ENCODE measurements at regions not wholly inside any gene's neighbourhood (a gene's known extent, or its start where the extent isn't known, plus 50 kb on each side); places are given as distances from the start of the nearest gene placed in this dataset.

- ChIA-PET CTCF (no interaction called here), POLR2A (ENCODE audit: unreplicated experiment) (no interaction called here)
- Histone ChIP-seq H2AFZ (ENCODE audit: low read length) (no peak overlapping the region), H3K79me2 (ENCODE audit: low read length) (no peaks in the 10 kb centered on the region), H4K20me1 (ENCODE audit: low read length) (no peaks in the 10 kb centered on the region), H3K27me3 (ENCODE audit: low read length) (no peaks in the 10 kb centered on the region), H3K4me2 (ENCODE audit: low read length) (no peak overlapping the region), H3K36me3 (ENCODE audit: low read depth, low read length) (no peaks in the 10 kb centered on the region), H3K9me3 (ENCODE audit: low read length) (no peaks in the 10 kb centered on the region), H3K4me1 (ENCODE audit: insufficient read depth, low read length) (peaks cover 3% of the 10 kb centered on the region), H3F3A (ENCODE audit: low read length, unreplicated experiment) (no peaks in the 10 kb centered on the region), H3K9ac (ENCODE audit: low read length) (no peak overlapping the region), H3K4me3 (ENCODE audit: low read length) (no peak overlapping the region), H3K9me2 (replicated peaks; ENCODE audit: low read length) (no peaks in the 10 kb centered on the region), H3K27ac (ENCODE audit: low read length) (no peak overlapping the region)
- ATAC-seq (no peak), DNase-seq (no peak)
- intact Hi-C loops (cut with micrococcal nuclease) = no loop called here
- TF ChIP-seq, protein P1, sequence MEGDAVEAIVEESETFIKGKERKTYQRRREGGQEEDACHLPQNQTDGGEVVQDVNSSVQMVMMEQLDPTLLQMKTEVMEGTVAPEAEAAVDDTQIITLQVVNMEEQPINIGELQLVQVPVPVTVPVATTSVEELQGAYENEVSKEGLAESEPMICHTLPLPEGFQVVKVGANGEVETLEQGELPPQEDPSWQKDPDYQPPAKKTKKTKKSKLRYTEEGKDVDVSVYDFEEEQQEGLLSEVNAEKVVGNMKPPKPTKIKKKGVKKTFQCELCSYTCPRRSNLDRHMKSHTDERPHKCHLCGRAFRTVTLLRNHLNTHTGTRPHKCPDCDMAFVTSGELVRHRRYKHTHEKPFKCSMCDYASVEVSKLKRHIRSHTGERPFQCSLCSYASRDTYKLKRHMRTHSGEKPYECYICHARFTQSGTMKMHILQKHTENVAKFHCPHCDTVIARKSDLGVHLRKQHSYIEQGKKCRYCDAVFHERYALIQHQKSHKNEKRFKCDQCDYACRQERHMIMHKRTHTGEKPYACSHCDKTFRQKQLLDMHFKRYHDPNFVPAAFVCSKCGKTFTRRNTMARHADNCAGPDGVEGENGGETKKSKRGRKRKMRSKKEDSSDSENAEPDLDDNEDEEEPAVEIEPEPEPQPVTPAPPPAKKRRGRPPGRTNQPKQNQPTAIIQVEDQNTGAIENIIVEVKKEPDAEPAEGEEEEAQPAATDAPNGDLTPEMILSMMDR (conservative IDR thresholded peaks at IDR 0.05; ENCODE audit: low read depth, low read length) = no peak
- TF ChIP-seq EZH2 (IDR thresholded peaks at IDR 0.05; ENCODE audit: low read length, unreplicated experiment) (no peak), EZH2phosphoT487 (IDR thresholded peaks at IDR 0.05; ENCODE audit: borderline replicate concordance, low read length) (no peak)
- BruUV-seq (replicated peaks) = no TSS peak
These were observed 149.1 kb upstream of the TENT5A start for GRCh38 chr6:81901551-81901966.

- no peak overlapping the region for H3K4me2 ChIP-seq (ENCODE audit: low read length)
- H3K27ac ChIP-seq (ENCODE audit: low read length) = no peak overlapping the region
- intact Hi-C loops (cut with micrococcal nuclease) = no loop called here
- ChIA-PET CTCF (no interaction called here), POLR2A (ENCODE audit: unreplicated experiment) (no interaction called here)
- ATAC-seq (no peak), DNase-seq (no peak)
- no peak overlapping the region for H3K4me3 ChIP-seq (ENCODE audit: low read length)
- H3K4me1 ChIP-seq (ENCODE audit: insufficient read depth, low read length) = peaks cover 10% of the 10 kb centered on the region
- no peaks in the 10 kb centered on the region for H4K20me1 ChIP-seq (ENCODE audit: low read length)
- no peaks in the 10 kb centered on the region for H3K9me2 ChIP-seq (replicated peaks; ENCODE audit: low read length)
- no peaks in the 10 kb centered on the region for H3F3A ChIP-seq (ENCODE audit: low read length, unreplicated experiment)
- no peak overlapping the region for H2AFZ ChIP-seq (ENCODE audit: low read length)
- H3K27me3 ChIP-seq (ENCODE audit: low read length) = no peaks in the 10 kb centered on the region
- no peaks in the 10 kb centered on the region for H3K36me3 ChIP-seq (ENCODE audit: low read depth, low read length)
- H3K9ac ChIP-seq (ENCODE audit: low read length) = no peak overlapping the region
- no TSS peak for BruUV-seq (replicated peaks)
- TF ChIP-seq EZH2phosphoT487 (IDR thresholded peaks at IDR 0.05; ENCODE audit: borderline replicate concordance, low read length) = no peak
- TF ChIP-seq EZH2 (IDR thresholded peaks at IDR 0.05; ENCODE audit: low read length, unreplicated experiment) = no peak
- TF ChIP-seq, protein P1 (conservative IDR thresholded peaks at IDR 0.05; ENCODE audit: low read depth, low read length) = no peak
- H3K79me2 ChIP-seq (ENCODE audit: low read length) = no peaks in the 10 kb centered on the region
- H3K9me3 ChIP-seq (ENCODE audit: low read length) = no peaks in the 10 kb centered on the region
These were observed 148.1 kb upstream of the TENT5A start for GRCh38 chr6:81900616-81901015.

DNA sequence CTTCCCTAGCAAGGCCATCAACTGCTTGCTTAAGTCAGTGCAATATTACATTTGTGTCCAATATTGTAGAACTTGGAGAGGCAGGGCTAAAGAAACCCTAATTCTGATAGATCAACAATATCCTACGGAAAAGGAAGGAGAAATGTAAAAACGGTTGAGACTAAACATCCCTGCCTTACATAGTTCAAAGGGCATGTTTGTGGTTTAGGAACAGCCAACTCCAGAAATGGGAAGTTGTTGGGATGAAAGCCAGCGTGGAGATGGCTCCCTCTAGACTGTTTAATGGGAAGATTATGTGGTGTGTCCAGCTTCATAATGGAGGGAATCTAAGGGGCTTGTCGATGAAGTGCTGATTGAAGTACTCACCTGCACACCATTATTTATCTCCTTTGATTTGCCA lies 145.3 kb upstream of the TENT5A start:
- TF ChIP-seq EZH2 (IDR thresholded peaks at IDR 0.05; ENCODE audit: low read length, unreplicated experiment) (no peak), EZH2phosphoT487 (IDR thresholded peaks at IDR 0.05; ENCODE audit: borderline replicate concordance, low read length) (no peak)
- TF ChIP-seq, protein P1 (conservative IDR thresholded peaks at IDR 0.05; ENCODE audit: low read depth, low read length) = no peak
- H3K9me3 ChIP-seq (ENCODE audit: low read length) = no peaks in the 10 kb centered on the region
- no peak overlapping the region for H3K27ac ChIP-seq (ENCODE audit: low read length)
- H3K4me2 ChIP-seq (ENCODE audit: low read length) = no peak overlapping the region
- no peak overlapping the region for H3K9ac ChIP-seq (ENCODE audit: low read length)
- H2AFZ ChIP-seq (ENCODE audit: low read length) = no peak overlapping the region
- H3F3A ChIP-seq (ENCODE audit: low read length, unreplicated experiment) = no peaks in the 10 kb centered on the region
- H3K9me2 ChIP-seq (replicated peaks; ENCODE audit: low read length) = no peaks in the 10 kb centered on the region
- intact Hi-C loops (cut with micrococcal nuclease) = no loop called here
- DNase-seq = no peak
- ChIA-PET POLR2A (ENCODE audit: unreplicated experiment) (no interaction called here), CTCF (no interaction called here)
- no TSS peak for BruUV-seq (replicated peaks)
- peaks cover 16% of the 10 kb centered on the region for H3K4me1 ChIP-seq (ENCODE audit: insufficient read depth, low read length)
- no peaks in the 10 kb centered on the region for H3K79me2 ChIP-seq (ENCODE audit: low read length)
- H3K4me3 ChIP-seq (ENCODE audit: low read length) = no peak overlapping the region
- H3K27me3 ChIP-seq (ENCODE audit: low read length) = no peaks in the 10 kb centered on the region
- H4K20me1 ChIP-seq (ENCODE audit: low read length) = no peaks in the 10 kb centered on the region
- no peak for ATAC-seq
- no peaks in the 10 kb centered on the region for H3K36me3 ChIP-seq (ENCODE audit: low read depth, low read length)
